Globus pallidus (tissue), 1 donor: ENCODE measurements at regions not wholly inside any gene's neighbourhood (a gene's known extent, or its start where the extent isn't known, plus 50 kb on each side); places are given as distances from the start of the nearest gene placed in this dataset.
"Not testable (repeated sequence)": the region's sequence is repeated elsewhere in the genome, so short reads cannot be mapped to it uniquely, and the experiment has no call there.

Experiments used
- DNase-seq: peaks from one replicate; pipeline ENCODE4 v3.0.0-alpha.2; 2015; ENCODE audit warnings: low spot score

DNA sequence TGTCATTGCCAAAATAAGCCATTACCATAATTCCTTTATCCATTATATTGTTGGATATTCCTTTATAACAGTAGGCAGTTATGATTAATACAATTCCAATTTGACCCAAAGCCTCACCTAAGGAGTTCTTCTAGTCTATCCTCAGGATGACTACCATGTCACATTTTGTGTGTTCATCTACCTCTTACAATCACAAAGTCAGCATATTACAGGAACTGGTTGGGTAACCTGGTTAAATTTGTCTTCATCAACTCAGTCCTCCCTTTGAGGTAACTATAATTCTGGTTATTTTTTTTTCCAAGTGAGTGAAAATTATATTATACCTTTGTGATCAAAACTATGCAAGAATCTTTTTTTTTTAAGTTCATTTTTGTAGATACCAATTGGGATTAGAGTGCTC lies 540.5 kb downstream of the BTBD3 start:
- DNase-seq = no peak

DNA sequence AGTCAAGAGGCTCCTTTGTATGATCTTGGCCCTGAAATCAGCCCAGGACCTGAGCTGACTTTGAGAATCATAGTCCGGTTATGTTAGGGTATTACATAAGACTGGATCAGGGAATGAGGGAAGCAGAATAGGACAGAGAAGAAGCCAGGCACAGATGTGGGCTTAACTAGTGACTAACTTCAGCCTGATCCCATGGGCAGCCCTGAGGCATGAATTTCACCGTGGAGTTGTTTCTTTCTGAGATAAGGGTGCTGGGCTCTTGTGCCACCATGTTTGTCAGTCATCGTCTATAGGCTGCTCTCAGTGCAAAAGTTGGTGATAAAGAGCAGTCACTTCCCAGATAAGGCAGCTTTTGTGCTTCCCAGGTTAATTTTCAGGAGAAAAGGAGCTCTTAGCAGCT lies 544.7 kb upstream of the SPTLC3 start:
- DNase-seq = no peak

DNA sequence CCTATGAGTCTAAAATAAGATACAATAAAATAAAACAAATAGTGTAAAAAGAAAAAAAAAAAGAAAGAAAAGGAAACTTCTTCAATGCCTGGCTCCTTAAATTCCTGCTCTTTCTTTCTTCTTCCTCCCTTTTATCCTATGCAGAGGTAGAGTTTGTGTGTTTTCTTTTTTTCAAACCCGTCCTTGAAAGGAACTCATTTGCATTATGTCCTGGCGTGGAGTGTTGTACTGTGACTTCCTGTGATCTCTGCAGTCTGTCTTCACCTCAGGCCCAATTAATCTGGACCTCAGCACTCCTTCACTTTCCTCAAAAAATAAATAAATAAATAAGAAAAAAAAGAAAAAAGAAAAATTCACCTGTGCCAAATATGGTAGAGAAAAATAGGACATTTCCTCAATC lies 541.9 kb upstream of the SPTLC3 start:
- no peak for DNase-seq

GRCh38 chr20:12467758-12468157 lies 541.0 kb upstream of the SPTLC3 start:
- DNase-seq = no peak

GRCh38 chr20:12482661-12483060 lies 526.1 kb upstream of the SPTLC3 start:
- no peak for DNase-seq

DNA sequence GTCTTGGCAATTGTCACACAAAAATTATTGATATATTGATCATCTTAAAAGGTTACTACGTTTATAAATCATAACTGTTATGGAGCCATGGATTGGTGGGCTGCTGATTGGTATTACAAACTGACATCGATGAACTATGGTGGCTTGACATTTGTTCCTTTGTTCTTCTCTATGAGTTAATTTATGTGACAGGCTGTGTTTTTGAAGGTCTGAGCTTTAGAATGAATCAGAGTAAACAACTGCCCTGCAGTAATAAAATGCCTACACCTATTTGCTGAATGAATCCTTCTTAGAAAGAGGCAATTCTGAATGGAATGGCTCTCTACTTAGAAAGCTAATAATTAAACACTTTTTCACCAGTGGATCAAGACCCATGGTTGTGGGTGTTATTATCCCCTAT lies 506.3 kb upstream of the SPTLC3 start:
- no peak for DNase-seq

GRCh38 chr20:12504779-12505178 lies 504.0 kb upstream of the SPTLC3 start:
- no peak for DNase-seq

- no peak for DNase-seq
Measured at GRCh38 chr20:12511499-12511898, 497.3 kb upstream of the SPTLC3 start.

- DNase-seq = no peak
Measured at GRCh38 chr20:12512755-12513154, 496.0 kb upstream of the SPTLC3 start.

DNA sequence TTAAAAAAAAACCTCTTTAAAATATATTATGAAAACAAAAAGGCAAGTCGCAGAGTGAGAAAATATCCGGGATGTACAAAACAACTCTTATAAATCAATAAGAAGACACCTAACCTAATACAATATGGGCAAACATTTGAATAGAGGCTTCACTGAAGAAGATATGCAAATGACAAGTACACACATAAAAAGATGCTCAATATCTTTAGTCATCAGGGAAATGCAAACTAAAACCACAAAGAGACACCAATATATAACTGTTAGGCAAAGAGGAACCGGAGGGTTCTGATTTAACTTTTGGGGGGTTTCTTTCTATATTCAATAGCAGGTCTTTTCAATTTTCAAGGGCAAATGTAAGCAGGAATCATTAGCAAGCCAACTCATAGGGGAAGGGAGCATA lies 480.7 kb upstream of the SPTLC3 start:
- DNase-seq = no peak

GRCh38 chr20:12528591-12529041 lies 480.2 kb upstream of the SPTLC3 start:
- no peak for DNase-seq

- no peak for DNase-seq
Measured at GRCh38 chr20:12531626-12532025, 477.1 kb upstream of the SPTLC3 start.

DNA sequence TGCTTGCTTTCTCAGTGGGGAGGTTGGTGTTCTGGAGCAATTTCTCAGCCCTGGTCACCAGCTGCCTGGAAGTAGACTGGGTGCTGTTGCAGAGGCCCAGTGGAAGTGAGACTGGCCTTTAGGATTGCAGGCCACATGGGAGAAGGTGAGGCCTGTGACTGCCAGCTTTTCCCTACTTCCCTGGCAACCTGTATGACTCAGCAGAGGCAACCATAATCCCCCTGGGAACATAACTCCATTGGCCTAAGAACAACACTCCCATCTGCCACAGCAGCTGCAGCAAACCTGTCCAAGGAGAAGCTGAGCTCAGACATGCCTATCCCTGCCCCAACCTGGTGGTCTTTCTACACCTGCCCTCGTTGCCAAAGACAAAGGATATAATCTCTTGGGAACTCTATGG lies 473.5 kb upstream of the SPTLC3 start:
- DNase-seq = no peak

- DNase-seq = no peak
Measured at GRCh38 chr20:12535770-12536169, 473.0 kb upstream of the SPTLC3 start.

DNA sequence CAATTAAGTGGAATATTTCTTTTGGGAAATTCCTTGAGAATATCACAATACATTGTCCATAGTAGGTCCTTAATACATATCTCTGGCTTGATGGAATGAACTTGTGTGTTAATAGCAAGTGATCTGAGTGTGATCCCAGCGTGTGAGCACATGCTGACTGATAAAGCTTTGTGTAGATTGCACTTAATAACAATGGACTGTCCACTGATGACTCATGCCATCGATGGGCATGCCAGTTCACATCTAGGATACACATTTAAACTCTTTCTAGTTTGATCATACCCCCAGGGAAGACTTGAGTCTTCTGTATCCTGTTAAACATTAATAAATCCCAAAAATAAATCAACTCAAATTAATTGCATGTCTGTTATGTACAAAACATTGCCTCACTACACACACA lies 454.3 kb upstream of the SPTLC3 start:
- DNase-seq = no peak

- no peak for DNase-seq
Measured at GRCh38 chr20:12555369-12555768, 453.4 kb upstream of the SPTLC3 start.

GRCh38 chr20:12555849-12556248 lies 452.9 kb upstream of the SPTLC3 start:
- DNase-seq = not testable (repeated sequence)

DNA sequence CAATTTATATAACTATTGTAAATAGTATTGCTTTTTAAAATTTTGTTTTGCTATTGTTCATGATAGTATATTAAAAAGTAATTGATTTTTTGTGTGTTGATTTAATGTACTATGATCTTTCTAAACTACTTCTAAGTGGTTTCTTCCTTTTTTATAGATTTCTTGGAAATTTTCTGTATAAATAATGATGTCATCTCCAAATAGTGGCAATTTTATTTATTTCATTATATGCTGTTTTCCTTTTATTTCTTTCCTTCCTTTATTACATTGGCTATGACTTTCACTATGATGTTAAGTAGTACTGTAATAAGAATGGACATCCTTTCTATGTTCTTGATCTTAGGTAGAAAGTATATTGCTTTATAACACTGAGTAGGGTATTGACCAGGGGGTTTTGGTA lies 451.5 kb upstream of the SPTLC3 start:
- DNase-seq = no peak

DNA sequence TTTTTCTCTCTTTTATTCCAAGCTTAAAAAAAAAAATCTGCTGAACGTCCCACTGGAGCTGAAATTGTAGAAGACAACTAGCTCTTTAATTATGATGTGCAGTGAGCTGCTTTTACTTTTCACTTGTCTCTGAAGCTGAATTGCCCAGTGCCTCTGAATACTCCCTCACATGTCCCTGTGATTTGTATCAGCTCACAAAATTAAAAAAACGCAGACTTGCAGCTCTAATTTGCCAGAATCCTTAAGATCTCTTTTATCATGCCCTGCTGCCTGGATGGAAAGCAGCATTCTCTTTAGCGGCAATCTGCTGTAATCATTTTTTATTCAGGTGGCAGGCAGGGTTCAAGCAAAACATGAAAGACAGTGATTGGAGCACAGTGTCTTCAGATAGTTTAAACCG lies 443.8 kb upstream of the SPTLC3 start:
- no peak for DNase-seq

DNA sequence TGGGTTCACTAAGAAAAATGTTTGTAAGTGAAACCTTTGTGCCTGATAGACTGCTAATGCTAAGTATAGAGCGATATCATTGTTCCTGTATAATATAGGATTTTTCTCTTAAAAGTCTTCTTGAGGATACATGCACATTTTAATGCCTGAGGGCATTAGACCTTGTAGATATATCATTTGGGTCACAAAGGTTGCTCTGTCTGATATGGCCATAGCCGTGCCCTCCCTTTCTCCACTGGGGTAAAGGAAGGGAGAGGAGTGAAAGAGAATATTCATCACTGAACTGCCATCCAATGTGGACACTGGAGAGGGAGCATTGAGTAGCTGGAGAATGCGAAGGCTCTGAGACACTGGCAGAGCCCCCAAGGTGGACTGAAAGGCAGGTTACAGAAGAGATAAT lies 442.2 kb upstream of the SPTLC3 start:
- DNase-seq = no peak

- peak; percentile 14 for DNase-seq
Measured at GRCh38 chr20:12570371-12570770, 438.4 kb upstream of the SPTLC3 start.

DNA sequence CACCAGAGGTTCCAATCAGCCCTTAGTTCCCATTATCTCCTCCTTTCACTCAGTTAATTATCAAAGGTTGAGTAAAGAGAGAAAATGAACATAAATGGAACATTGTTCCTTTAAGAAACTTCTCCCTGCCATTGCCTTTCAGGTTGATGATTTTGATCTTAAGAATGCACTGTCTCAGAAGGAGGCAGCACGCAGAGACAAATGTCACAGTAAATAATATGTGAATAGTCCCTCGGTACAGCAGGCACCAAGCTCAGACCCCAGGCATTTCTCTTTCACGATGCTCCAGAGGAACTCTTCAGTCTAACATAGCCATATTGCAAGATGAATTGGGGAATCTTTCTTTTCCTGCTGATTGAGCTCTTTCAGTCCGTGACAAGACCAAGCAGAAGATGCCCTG lies 435.3 kb upstream of the SPTLC3 start:
- DNase-seq = no peak

DNA sequence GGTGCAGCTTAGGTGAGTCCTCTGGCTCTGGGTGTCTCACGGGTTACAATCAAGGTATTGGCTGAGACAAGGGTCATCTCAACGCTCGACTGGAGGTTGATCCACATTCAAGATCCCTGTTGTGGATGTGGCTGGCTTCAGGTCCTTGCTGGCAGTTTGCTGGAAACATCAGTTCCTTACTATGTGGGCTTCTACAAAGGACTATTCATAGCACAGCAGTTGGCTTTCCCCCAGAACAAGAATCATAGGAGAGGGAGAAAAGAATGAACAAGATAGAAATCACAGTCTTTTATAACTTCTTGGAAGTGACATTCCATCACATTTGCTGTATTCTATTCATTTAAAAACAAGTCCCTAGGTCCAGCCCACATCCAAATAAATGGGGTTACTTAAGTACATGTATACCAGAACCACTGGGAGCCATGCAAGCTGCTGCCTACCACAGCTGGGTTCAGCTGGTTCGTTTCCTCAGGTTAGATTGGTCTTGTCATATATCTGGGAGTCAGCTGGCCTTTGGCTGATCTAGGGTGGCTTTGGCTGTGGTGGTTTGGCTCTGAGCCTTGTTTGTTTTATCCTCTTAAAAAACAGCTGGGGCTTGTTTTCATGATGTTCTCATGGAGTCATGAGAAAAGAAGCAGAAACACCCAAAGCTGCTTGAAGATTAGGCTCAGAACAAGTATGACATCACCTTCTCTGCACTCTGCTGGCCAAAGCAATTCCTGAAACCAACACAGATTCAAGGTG lies 433.2 kb upstream of the SPTLC3 start:
- DNase-seq = peak; percentile 55

GRCh38 chr20:12577213-12577612 lies 431.6 kb upstream of the SPTLC3 start:
- DNase-seq = no peak
